DND-41 (cell line): ENCODE measurements at regions not wholly inside any gene's neighbourhood (a gene's known extent, or its start where the extent isn't known, plus 50 kb on each side); places are given as distances from the start of the nearest gene placed in this dataset.

Source experiments
- ATAC-seq: fragments of 200-7000 bp; cut with Tn5 transposase; 3 replicates; pipeline ENCODE4 v1.9.1; 2021; ENCODE audit warnings: low read depth; ENCODE audit not compliant: insufficient read depth
- DNase-seq: peaks from one replicate; pipeline ENCODE4 v3.0.0-alpha.2; 2020
- H2AFZ ChIP-seq: 2 replicates; pipeline ENCODE4 v1.6.0; 2012; ENCODE audit warnings: low read depth, low read length
- H3K27ac ChIP-seq: 2 replicates; pipeline ENCODE4 v1.5.1; 2012; ENCODE audit warnings: low read length, inconsistent platforms
- H3K27me3 ChIP-seq: fragments of 200-600 bp; sonication (generic); 2 replicates; pipeline ENCODE4 v1.6.0; 2012; ENCODE audit warnings: low read length, mild to moderate bottlenecking, inconsistent platforms; ENCODE audit not compliant: insufficient read depth, poor library complexity
- H3K36me3 ChIP-seq: 2 replicates; pipeline ENCODE4 v1.5.1; 2012; ENCODE audit warnings: low read length, inconsistent platforms; ENCODE audit not compliant: insufficient read depth
- H3K4me1 ChIP-seq: 2 replicates; pipeline ENCODE4 v1.5.1; 2012; ENCODE audit warnings: mild to moderate bottlenecking, low read length; ENCODE audit not compliant: insufficient read depth
- H3K4me2 ChIP-seq: 2 replicates; pipeline ENCODE4 v1.6.0; 2012; ENCODE audit warnings: mild to moderate bottlenecking, moderate library complexity, low read length, inconsistent platforms; ENCODE audit not compliant: insufficient read depth
- H3K4me3 ChIP-seq, 2 experiments: fragments of 200-600 bp in 1 of 2; shearing (Covaris generic) in 1 of 2; 2 replicates each; pipeline ENCODE4 v1.5.1; 2012 to 2016; ENCODE audit warnings: inconsistent platforms in 2 of 2, low read length in 2 of 2, mild to moderate bottlenecking in 2 of 2, low read depth in 1 of 2, moderate library complexity in 1 of 2
- H3K79me2 ChIP-seq: 2 replicates; pipeline ENCODE4 v1.6.0; 2012; ENCODE audit warnings: low read length, inconsistent platforms; ENCODE audit not compliant: insufficient read depth
- H3K9ac ChIP-seq: 2 replicates; pipeline ENCODE4 v1.6.0; 2012; ENCODE audit warnings: low read depth, mild to moderate bottlenecking, inconsistent platforms, low read length, moderate library complexity
- H3K9me3 ChIP-seq: 2 replicates; pipeline ENCODE4 v1.5.1; 2012; ENCODE audit warnings: low read length, moderate library complexity, mild to moderate bottlenecking, inconsistent platforms; ENCODE audit not compliant: insufficient read depth, severe bottlenecking
- H4K20me1 ChIP-seq: 2 replicates; pipeline ENCODE4 v1.6.0; 2012; ENCODE audit warnings: low read length; ENCODE audit not compliant: insufficient read depth
- EZH2 ChIP-seq: IDR thresholded peaks from 3 replicates; pipeline ENCODE4 v1.6.1; 2012; ENCODE audit warnings: borderline replicate concordance, low read depth, mild to moderate bottlenecking, moderate library complexity, low read length, inconsistent platforms; ENCODE audit not compliant: severe bottlenecking
- TF ChIP-seq, protein P1 (sequence below): IDR thresholded peaks from 2 replicates; pipeline ENCODE4 v1.5.1; 2012; ENCODE audit warnings: borderline replicate concordance, low read length, moderate library complexity, mild to moderate bottlenecking; ENCODE audit not compliant: poor library complexity, severe bottlenecking; ENCODE audit errors: extremely low read depth

DNA sequence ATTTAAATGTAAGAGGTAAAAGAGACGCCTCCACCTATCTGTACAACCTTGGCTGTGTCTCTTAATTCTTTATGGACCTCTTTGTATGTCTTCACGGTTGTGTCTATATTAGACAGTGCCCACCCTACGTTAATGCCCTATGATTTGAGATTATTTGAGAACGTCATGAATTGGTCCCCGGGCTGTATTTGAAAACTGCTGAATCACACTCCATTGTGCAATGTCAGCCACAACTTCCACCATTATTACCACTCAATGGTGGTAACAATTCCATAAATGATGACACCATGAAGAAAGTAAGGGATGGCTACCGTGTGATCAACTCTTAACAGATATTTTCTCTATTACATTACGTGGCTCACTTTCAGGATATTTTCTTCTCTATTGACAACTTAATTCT, 182.4 kb upstream of the RBFOX1 start:
- TF ChIP-seq, protein P1, sequence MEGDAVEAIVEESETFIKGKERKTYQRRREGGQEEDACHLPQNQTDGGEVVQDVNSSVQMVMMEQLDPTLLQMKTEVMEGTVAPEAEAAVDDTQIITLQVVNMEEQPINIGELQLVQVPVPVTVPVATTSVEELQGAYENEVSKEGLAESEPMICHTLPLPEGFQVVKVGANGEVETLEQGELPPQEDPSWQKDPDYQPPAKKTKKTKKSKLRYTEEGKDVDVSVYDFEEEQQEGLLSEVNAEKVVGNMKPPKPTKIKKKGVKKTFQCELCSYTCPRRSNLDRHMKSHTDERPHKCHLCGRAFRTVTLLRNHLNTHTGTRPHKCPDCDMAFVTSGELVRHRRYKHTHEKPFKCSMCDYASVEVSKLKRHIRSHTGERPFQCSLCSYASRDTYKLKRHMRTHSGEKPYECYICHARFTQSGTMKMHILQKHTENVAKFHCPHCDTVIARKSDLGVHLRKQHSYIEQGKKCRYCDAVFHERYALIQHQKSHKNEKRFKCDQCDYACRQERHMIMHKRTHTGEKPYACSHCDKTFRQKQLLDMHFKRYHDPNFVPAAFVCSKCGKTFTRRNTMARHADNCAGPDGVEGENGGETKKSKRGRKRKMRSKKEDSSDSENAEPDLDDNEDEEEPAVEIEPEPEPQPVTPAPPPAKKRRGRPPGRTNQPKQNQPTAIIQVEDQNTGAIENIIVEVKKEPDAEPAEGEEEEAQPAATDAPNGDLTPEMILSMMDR: no peak
- TF ChIP-seq EZH2: no peak
- Histone ChIP-seq H2AFZ (no peak overlapping the region), H3K4me1 (no peaks in the 10 kb centered on the region), H3K27ac (no peak overlapping the region), H4K20me1 (no peaks in the 10 kb centered on the region), H3K79me2 (no peaks in the 10 kb centered on the region), H3K4me3 (no peak overlapping the region), H3K9ac (no peak overlapping the region), H3K9me3 (no peaks in the 10 kb centered on the region), H3K27me3 (no peaks in the 10 kb centered on the region), H3K4me2 (no peak overlapping the region), H3K36me3 (no peaks in the 10 kb centered on the region)
- no peak for DNase-seq
- ATAC-seq: no peak

DNA sequence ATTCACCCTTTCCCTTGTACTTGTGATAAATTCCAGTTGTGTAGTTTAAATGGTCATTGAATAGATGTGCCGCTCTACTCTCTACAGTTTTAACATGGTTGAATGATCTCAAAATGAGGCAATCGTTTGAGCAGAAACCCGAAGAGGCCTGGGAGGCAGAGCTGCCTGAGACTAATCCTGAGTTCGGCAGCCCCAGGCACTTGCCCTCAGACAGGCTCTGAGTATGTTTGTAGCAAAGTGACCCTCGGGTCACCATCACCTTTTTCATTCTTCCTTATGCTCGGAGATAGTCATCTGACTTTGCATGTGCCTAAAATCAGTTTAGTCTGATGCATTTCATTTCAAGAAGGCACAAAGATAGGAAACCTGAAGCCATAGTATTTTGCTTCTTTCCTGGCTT, 184.0 kb upstream of the RBFOX1 start:
- H3K27ac ChIP-seq: no peak overlapping the region
- ATAC-seq: no peak

DNA sequence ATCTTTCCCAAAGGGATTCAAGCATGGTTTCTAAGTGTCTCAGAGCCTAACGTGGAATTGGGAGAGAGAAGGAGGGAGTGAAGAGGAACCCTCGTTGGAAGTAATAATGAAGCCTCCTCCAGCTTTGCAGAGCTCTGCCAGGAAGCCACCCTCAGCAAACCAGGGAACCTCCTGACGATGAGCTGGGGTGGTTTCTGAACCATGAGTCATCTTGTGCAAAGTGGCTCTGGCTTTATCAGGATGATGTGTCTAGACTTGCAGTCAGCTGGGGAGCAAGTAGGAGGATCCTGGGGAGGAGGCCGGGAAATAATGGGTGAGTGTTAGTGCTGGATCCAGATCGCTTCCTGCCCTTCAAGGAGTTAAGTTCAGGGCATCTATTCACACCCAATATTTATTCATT, 191.7 kb upstream of the RBFOX1 start:
- TF ChIP-seq EZH2: no peak
- TF ChIP-seq, protein P1: no peak
- Histone ChIP-seq H3K9me3 (no peaks in the 10 kb centered on the region), H3K9ac (no peak overlapping the region), H3K4me2 (no peak overlapping the region), H4K20me1 (no peaks in the 10 kb centered on the region), H3K4me1 (no peaks in the 10 kb centered on the region), H3K27ac (no peak overlapping the region), H3K27me3 (no peaks in the 10 kb centered on the region), H3K4me3 (no peak overlapping the region), H2AFZ (no peak overlapping the region), H3K79me2 (no peaks in the 10 kb centered on the region), H3K36me3 (no peaks in the 10 kb centered on the region)
- no peak for DNase-seq
- ATAC-seq: no peak

More for the DNA sequence above, 184.0 kb upstream of the RBFOX1 start:
- Histone ChIP-seq H3K4me2 (no peak overlapping the region), H3K4me3 (no peak overlapping the region), H3K9ac (no peak overlapping the region), H2AFZ (no peak overlapping the region), H4K20me1 (no peaks in the 10 kb centered on the region), H3K9me3 (no peaks in the 10 kb centered on the region), H3K79me2 (no peaks in the 10 kb centered on the region), H3K36me3 (no peaks in the 10 kb centered on the region), H3K27me3 (no peaks in the 10 kb centered on the region), H3K4me1 (no peaks in the 10 kb centered on the region)
- no peak for TF ChIP-seq EZH2
- TF ChIP-seq, protein P1: no peak
- DNase-seq: no peak
